ENCODE measurements at regions not wholly inside any gene's neighbourhood (a gene's known extent, or its start where the extent isn't known, plus 50 kb on each side); places are given as distances from the start of the nearest gene placed in this dataset.
"Not testable (repeated sequence)": the region's sequence is repeated elsewhere in the genome, so short reads cannot be mapped to it uniquely, and the experiment has no call there.

DNA sequence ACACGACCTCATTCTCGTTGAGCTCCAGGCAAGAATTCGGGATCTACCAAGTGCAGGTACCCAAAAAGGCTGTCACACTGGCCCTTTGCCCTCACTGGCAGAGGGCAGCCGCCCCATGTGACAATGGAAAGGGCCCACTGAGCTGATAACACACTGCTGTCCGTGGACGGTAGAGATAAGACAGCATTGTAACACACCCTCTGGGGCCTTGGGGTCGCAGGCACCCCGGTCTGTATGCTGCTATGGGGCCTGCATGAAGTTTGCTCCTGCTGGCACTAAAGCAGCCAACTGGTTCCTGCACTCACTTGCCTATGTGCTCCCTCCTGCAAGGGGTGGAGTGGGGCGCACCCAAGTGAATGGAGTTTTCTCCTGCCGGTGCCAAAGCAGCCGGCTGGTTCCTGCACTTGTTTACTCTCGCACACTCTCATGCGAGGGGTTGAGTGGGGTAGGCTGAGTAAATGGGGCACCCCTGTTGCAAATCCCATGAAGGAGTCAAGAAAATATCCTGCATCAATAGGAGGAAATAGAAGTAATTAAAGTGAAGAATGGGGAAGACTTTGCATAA is 477.9 kb downstream of the ATP23 start:
- no peak overlapping the region for H3K4me3 ChIP-seq (replicated peaks in 1 of 2; ENCODE audit: low read depth in 2 of 2, low read length in 2 of 2)
- TF ChIP-seq, protein P1, sequence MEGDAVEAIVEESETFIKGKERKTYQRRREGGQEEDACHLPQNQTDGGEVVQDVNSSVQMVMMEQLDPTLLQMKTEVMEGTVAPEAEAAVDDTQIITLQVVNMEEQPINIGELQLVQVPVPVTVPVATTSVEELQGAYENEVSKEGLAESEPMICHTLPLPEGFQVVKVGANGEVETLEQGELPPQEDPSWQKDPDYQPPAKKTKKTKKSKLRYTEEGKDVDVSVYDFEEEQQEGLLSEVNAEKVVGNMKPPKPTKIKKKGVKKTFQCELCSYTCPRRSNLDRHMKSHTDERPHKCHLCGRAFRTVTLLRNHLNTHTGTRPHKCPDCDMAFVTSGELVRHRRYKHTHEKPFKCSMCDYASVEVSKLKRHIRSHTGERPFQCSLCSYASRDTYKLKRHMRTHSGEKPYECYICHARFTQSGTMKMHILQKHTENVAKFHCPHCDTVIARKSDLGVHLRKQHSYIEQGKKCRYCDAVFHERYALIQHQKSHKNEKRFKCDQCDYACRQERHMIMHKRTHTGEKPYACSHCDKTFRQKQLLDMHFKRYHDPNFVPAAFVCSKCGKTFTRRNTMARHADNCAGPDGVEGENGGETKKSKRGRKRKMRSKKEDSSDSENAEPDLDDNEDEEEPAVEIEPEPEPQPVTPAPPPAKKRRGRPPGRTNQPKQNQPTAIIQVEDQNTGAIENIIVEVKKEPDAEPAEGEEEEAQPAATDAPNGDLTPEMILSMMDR (IDR thresholded peaks at IDR 0.05; ENCODE audit: low read depth, low read length): no peak
- DNase-seq (ENCODE audit: low read depth in 2 of 2): no peak

DNA sequence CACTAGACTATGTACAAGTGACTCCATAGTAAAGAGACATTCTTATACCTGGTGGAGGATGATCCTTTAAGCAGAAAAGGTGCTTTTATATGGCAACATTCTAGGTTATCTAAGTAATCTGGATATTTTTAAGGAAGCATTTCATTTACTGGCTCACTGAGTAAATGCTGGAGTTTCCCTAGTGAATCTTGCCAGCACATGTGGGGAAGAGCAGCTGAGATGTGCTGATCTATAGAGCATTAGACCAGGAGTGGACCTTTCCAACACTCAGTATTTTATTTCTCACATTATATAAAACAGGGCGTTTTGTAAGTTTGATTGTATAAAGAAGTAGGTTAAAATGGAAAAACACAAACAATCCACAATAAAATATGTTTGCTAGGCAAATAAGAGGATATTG is 478.5 kb downstream of the ATP23 start:
- H3K4me3 ChIP-seq (replicated peaks in 1 of 2; ENCODE audit: low read depth in 2 of 2, low read length in 2 of 2): no peak overlapping the region
- peak in 1 of 2 donors; percentile 46 for DNase-seq (ENCODE audit: low read depth in 2 of 2)
- TF ChIP-seq, protein P1 (IDR thresholded peaks at IDR 0.05; ENCODE audit: low read depth, low read length): no peak

DNA sequence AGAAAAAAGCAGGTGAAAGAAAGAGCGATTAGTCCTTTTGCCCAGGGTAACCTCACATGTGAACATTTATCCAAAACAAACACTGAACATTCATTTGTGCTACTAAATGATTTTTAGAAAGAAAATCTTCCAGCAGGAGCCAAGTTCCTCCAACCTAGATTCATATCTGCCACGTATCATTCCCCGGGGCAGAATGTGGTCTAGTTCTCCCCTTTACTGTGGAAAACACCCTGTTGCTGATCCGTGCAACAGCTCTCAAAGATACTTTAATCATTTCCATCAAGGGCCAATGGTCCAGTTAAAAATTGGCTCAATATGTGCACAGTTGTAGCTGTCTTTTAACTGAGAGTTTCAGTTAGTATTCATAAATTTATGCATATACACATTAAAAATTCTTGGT is 479.1 kb downstream of the ATP23 start:
- no peak overlapping the region for H3K4me3 ChIP-seq (replicated peaks in 1 of 2; ENCODE audit: low read depth in 2 of 2, low read length in 2 of 2)
- DNase-seq (ENCODE audit: low read depth in 2 of 2): peak; percentile 31 to 36
- TF ChIP-seq, protein P1 (IDR thresholded peaks at IDR 0.05; ENCODE audit: low read depth, low read length): no peak

DNA sequence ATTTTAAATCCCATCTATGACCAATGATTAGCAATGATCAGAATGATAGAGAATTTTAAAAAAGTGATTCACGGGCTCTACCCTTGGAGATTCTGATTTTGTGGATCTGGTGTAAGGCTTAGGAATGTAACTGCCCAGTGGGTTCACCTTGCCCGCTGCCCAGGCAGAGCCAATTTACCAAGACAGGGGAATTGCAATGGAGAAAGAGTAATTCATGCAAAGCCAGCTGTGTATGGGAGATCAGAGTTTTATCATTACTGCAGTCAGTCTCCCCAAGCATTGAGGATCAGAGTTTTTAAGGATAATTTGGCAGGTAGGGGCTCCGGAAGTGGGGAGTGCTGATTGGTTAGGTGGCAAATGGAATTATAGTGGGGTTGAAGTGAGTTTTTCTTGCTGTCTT is 480.6 kb downstream of the ATP23 start:
- TF ChIP-seq, protein P1 (IDR thresholded peaks at IDR 0.05; ENCODE audit: low read depth, low read length): no peak
- DNase-seq (ENCODE audit: low read depth in 2 of 2): no peak
- H3K4me3 ChIP-seq (replicated peaks in 1 of 2; ENCODE audit: low read depth in 2 of 2, low read length in 2 of 2): no peak overlapping the region

DNA sequence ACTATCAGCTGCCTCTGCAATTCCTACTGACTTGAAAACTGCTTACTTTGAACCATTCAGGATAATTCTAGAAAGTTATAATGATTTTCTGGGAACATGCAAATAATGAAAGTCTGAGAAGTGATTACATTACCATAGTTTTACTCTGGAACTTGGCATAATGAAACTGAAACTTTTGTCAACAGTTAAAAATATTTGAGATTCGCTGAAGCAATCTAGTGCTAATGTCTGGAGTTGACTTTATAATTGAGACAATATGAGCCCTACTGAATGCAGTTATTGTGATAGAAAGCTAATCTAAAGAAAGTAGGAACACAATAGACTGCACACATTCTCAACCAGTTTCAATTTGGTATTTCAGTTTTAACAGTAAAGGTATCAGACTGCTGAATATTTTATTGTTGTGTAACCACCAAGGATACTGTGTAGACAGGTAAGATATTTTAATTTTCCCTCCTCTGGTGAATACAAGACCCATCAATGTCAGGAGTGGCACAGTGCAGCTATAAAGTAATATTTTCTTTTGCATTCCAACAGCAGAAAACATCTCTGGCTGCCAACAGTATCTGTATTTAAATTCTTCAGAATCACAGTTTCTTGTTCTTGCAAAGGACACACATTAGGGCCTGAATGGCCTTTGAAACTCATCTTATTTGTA is 483.5 kb downstream of the ATP23 start:
- TF ChIP-seq, protein P1 (IDR thresholded peaks at IDR 0.05; ENCODE audit: low read depth, low read length): no peak
- no peak overlapping the region for H3K4me3 ChIP-seq (replicated peaks in 1 of 2; ENCODE audit: low read depth in 2 of 2, low read length in 2 of 2)
- peak in 1 of 2 donors; percentile 18 for DNase-seq (ENCODE audit: low read depth in 2 of 2)

DNA sequence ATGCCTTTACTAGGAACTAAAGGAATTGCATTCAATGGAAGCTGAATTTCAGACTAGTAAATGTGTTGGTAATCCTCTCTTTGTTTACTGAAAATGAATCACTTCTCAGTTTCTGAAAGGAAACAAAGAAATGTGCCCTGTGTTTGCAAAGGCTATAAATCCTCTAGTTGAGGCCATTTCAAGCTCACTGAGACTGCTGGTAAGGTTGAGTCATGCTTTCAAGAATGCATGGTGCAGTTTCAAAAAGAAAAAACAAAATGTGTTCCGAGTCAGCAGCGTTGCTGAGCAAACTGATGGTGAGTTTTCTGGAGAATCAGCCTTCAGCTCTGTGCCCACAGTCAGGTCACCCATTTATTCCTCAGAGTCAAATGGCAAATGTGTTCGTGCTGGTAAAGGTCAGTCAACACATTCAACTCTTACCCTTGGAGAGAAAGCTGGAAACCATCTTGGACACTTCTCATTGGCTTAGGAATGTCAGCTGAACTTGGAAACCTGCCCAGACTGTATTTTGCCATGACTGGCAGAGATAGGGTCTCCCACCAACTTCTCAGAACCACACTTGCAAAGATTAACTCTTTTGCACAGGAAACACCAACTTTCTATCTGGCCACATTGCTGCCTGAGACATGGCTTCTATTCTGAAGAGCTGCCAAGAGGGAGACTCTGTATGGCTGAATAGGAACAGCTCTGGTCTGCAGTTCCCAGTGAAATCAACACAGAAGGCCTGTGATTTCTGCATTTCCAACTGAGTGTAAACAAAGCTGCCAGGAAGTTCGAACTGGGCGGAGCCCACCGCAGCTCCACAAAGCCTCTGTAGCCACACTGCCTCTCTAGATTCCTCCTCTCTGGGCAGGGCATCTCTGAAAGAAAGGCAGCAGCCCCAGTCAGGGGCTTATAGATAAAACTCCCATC is 484.4 kb downstream of the ATP23 start:
- TF ChIP-seq, protein P1 (IDR thresholded peaks at IDR 0.05; ENCODE audit: low read depth, low read length): no peak
- peak overlapping the region in 1 of 2 donors; percentile 18 for H3K4me3 ChIP-seq (replicated peaks in 1 of 2; ENCODE audit: low read depth in 2 of 2, low read length in 2 of 2)
- DNase-seq (ENCODE audit: low read depth in 2 of 2): peak; percentile 91 to 95

DNA sequence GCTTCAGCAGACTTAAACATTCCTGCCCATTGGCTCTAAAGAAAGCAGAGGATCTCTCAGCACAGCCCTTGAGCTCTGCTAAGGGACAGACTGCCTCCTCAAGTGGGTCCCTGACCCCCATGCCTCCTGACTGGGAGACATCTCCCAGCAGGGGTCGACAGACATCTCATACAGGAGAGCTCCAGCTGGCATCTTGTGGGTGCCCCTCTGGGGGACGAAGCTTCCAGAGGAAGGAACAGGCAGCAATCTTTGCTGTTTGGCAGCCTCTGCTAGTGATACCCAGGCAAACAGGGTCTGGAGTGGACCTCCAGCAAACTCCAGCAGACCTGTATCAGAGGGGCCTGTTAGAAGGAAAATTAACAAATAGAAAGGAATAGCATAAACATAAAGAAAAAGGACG is 485.1 kb downstream of the ATP23 start:
- DNase-seq (ENCODE audit: low read depth in 2 of 2); H3K4me3 ChIP-seq (replicated peaks in 1 of 2; ENCODE audit: low read depth in 2 of 2, low read length in 2 of 2): not testable (repeated sequence)

Data from cardiac fibroblast (primary cell).